C4-2B (cell line): ENCODE measurements at regions not wholly inside any gene's neighbourhood (a gene's known extent, or its start where the extent isn't known, plus 50 kb on each side); places are given as distances from the start of the nearest gene placed in this dataset.

ENCODE experiments used
- H3K27ac ChIP-seq: fragments of 450-650 bp; 2 replicates; pipeline ENCODE4 v1.5.1; 2017
- ZFX ChIP-seq: fragments of 450-650 bp; IDR thresholded peaks from 2 replicates; pipeline ENCODE4 v1.6.1; 2017
- TF ChIP-seq, protein P1 (sequence below): fragments of 450-650 bp; conservative IDR thresholded peaks from 2 replicates; pipeline ENCODE4 v1.5.1; 2017; ENCODE audit warnings: mild to moderate bottlenecking

GRCh38 chr11:42591841-42592240 is 720.0 kb upstream of the API5 start:
- H3K27ac ChIP-seq: no peak overlapping the region
- no peak for TF ChIP-seq ZFX
- TF ChIP-seq, protein P1, sequence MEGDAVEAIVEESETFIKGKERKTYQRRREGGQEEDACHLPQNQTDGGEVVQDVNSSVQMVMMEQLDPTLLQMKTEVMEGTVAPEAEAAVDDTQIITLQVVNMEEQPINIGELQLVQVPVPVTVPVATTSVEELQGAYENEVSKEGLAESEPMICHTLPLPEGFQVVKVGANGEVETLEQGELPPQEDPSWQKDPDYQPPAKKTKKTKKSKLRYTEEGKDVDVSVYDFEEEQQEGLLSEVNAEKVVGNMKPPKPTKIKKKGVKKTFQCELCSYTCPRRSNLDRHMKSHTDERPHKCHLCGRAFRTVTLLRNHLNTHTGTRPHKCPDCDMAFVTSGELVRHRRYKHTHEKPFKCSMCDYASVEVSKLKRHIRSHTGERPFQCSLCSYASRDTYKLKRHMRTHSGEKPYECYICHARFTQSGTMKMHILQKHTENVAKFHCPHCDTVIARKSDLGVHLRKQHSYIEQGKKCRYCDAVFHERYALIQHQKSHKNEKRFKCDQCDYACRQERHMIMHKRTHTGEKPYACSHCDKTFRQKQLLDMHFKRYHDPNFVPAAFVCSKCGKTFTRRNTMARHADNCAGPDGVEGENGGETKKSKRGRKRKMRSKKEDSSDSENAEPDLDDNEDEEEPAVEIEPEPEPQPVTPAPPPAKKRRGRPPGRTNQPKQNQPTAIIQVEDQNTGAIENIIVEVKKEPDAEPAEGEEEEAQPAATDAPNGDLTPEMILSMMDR: no peak

DNA sequence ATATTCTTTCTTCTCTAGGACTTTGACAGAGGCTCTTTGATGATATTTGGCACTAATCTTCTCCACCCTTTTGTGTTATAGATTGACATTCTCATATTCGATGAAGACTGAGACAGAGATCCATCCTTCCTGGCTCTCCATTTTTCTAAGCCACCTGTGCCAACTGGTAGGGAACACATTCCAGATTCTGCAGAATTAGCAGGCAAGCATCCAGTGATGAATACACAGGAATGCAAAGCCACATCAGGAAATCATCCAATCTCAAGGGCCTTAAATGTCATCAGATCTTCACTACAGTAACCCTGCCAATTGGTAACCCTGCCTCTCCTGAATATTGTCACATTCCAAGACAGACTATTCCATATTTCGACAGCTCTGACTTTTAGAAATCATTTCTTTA is 718.4 kb upstream of the API5 start:
- TF ChIP-seq ZFX: no peak
- TF ChIP-seq, protein P1: no peak
- H3K27ac ChIP-seq: no peak overlapping the region

DNA sequence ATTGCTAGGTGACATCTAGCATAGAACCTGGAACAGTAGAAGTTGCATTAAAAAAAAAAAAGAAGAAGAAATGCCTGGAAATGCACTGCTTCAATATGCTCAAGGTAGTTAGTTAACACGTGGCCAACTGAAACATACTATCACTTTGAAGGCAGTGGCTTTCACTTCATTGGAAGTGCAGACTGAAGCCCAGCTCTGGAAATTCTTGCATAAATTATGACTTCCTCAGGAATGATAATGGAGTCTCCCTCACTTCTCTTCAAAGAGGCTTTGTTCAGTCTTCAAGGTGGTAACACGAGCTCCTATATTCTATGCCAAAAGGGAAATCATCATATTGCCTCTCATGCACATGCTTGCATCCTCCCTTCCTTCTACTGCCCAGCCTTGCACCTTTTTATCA is 715.9 kb upstream of the API5 start:
- TF ChIP-seq, protein P1: no peak
- no peak for TF ChIP-seq ZFX
- H3K27ac ChIP-seq: no peak overlapping the region

DNA sequence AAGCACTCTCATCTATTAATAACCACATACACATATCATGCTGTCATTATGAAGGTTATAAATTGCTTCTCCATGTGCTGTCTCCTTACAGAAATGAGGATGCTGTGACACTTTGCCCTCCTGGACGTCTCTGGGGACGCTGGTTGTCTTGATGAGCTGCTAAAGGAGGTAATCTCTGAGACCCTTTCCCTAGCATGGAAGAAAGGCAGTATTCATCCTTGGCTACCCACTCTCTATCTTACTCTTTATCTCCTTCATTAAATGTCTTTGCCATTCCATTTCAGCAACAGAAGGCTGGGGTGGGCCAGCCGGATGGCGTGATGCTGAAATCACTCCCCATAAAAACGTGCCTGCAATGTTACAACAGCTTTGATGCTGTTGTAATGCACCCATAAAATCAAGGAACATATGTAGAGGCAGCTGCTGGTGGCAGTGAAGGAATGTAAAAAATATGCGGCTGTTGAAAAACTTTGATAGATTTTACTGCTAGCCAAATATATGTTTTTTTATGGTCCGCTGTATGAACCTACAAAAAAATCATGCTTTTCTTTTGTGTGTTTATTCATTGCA is 715.1 kb upstream of the API5 start:
- H3K27ac ChIP-seq: no peak overlapping the region
- no peak for TF ChIP-seq ZFX
- TF ChIP-seq, protein P1: no peak

DNA sequence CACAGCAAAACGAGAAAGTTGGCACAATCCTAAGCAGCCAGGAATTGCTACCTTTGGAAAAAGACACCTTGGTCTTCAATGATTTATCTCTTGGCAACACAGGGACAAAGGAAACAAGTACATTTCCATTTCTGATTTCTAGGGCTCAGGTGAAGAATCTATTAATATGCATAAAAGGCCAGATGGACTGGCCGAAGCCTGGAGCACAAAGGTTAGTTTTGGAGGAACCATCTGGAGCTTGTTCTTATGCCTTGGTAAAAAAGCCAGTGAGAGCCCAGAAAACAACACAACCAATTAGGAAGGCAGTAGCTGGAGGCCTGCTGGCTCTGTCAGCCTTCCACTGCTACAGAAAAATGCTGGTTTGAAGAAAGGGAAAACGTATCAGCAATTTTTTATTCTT is 713.5 kb upstream of the API5 start:
- H3K27ac ChIP-seq: no peak overlapping the region
- TF ChIP-seq, protein P1: no peak
- no peak for TF ChIP-seq ZFX

DNA sequence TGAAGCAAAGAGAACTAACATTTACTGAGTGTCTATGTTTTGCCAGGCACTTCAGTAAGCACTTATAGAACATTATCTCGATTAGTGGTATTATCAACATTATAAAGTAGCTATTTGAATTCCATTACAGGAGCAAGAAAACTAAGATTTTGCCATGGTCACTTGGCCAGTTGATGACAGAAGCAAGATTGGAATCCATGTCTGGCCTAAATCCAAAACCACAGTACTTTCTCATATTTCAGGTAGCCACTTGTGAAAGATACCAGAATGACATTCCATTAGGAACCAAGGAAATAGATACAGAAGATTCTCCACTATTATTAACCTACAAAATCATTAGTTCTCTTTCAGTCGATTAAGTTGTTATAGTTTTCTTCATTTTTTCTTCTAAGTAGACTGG is 691.0 kb upstream of the API5 start:
- no peak for TF ChIP-seq ZFX
- TF ChIP-seq, protein P1: no peak
- no peak overlapping the region for H3K27ac ChIP-seq

GRCh38 chr11:42625757-42626665 is 685.8 kb upstream of the API5 start:
- H3K27ac ChIP-seq: peak overlapping the region; percentile 50; the same call in 1 of the 2 replicates

More at GRCh38 chr11:42625757-42626665, 685.8 kb upstream of the API5 start:
- no peak for TF ChIP-seq ZFX
- TF ChIP-seq, protein P1: no peak
